RWPE1 (cell line): ENCODE measurements at regions not wholly inside any gene's neighbourhood (a gene's known extent, or its start where the extent isn't known, plus 50 kb on each side); places are given as distances from the start of the nearest gene placed in this dataset.

Source experiments
- CTCF ChIA-PET: fragments of 350-600 bp; sonication (Branson Sonifier 250); formaldehyde crosslinking; extraction: SDS; loops from one replicate; lab custom pipeline; 2021; lab: Yijun Ruan, JAX
- POLR2A ChIA-PET: fragments of 400-600 bp; formaldehyde crosslinking; extraction: SDS; loops from one replicate; lab custom pipeline; 2020; ENCODE audit warnings: antibody characterized with exemption; ENCODE audit not compliant: low non-redundant PET; lab: Yijun Ruan, JAX
- DNase-seq: peaks from one replicate; pipeline ENCODE4 v3.0.0; 2012; ENCODE audit warnings: low spot score
- H3K27ac ChIP-seq: fragments of 450-650 bp; 2 replicates; pipeline ENCODE4 v1.5.1; 2017
- TF ChIP-seq, protein P1 (sequence below): fragments of 450-650 bp; conservative IDR thresholded peaks from 2 replicates; pipeline ENCODE4 v1.5.1; 2017; ENCODE audit warnings: low read depth, mild to moderate bottlenecking

- H3K27ac ChIP-seq, result no peak overlapping the region
- ChIA-PET CTCF (interaction anchor here (0.6 kb wide), 1 partner anchor 39 kb away, joined by 3 read pairs; no protein-coding TSS in a partner anchor), POLR2A (no interaction called here)
- TF ChIP-seq, protein P1, sequence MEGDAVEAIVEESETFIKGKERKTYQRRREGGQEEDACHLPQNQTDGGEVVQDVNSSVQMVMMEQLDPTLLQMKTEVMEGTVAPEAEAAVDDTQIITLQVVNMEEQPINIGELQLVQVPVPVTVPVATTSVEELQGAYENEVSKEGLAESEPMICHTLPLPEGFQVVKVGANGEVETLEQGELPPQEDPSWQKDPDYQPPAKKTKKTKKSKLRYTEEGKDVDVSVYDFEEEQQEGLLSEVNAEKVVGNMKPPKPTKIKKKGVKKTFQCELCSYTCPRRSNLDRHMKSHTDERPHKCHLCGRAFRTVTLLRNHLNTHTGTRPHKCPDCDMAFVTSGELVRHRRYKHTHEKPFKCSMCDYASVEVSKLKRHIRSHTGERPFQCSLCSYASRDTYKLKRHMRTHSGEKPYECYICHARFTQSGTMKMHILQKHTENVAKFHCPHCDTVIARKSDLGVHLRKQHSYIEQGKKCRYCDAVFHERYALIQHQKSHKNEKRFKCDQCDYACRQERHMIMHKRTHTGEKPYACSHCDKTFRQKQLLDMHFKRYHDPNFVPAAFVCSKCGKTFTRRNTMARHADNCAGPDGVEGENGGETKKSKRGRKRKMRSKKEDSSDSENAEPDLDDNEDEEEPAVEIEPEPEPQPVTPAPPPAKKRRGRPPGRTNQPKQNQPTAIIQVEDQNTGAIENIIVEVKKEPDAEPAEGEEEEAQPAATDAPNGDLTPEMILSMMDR, result no peak
- DNase-seq, result no peak
Measured at GRCh38 chr6:163823577-163823976, 409.1 kb downstream of the QKI start.

- DNase-seq, result no peak
- no peak overlapping the region for H3K27ac ChIP-seq
- POLR2A ChIA-PET, result no interaction called here
- CTCF ChIA-PET, result no interaction called here
- TF ChIP-seq, protein P1, result no peak
Measured at GRCh38 chr6:163820745-163821458, 406.4 kb downstream of the QKI start.

DNA sequence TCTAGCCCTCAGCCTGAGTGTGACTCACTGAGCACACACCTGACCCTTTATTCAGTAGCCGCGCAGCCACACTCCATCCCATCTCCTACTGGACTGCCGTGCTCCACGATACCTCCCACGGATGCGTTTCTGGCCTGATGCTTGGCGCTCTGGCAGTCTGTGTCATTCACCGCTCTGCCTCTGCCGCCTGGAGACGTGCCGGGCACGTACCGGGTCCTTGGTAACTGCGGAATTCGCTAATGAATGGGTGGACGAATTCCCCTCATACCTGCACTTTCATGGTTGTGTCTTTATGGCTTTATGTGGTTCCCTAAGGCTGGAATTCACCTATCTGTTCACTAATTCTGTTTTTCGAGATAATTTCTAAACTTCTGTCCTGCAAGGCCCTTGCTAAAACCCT, 405.7 kb downstream of the QKI start:
- CTCF ChIA-PET, result no interaction called here
- TF ChIP-seq, protein P1, result no peak
- H3K27ac ChIP-seq, result no peak overlapping the region
- DNase-seq, result no peak
- POLR2A ChIA-PET, result no interaction called here

DNA sequence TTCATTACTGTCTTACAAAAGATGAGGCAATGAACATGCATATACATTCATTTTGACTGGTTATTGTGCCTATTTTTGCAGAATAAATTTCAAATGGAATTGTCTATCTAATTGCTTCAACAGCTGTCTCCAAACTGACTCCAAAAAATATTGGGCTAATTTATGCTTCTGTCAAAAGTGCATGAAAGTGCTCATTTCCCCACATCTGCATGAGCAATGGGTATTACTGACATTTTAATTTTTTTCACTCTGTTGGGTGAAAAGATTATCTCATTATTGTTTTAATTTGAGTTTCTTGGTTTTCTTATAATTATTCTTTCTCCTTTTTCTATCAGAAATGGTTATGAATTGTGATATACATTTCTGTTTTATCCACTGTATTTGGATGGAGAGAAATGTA, 404.2 kb downstream of the QKI start:
- CTCF ChIA-PET, result no interaction called here
- POLR2A ChIA-PET, result no interaction called here

GRCh38 chr6:163816441-163816840, 401.9 kb downstream of the QKI start:
- TF ChIP-seq, protein P1, result no peak
- H3K27ac ChIP-seq, result no peak overlapping the region
- ChIA-PET POLR2A (no interaction called here), CTCF (interaction anchor here (0.6 kb wide), 1 partner anchor 16 kb away, joined by 3 read pairs; no protein-coding TSS in a partner anchor)
- no peak for DNase-seq

More for the DNA sequence above, 404.2 kb downstream of the QKI start:
- no peak overlapping the region for H3K27ac ChIP-seq
- DNase-seq, result no peak
- TF ChIP-seq, protein P1, result no peak

- no peak overlapping the region for H3K27ac ChIP-seq
- TF ChIP-seq, protein P1, result no peak
- DNase-seq, result no peak
- CTCF ChIA-PET, result no interaction called here
- POLR2A ChIA-PET, result no interaction called here
Measured at GRCh38 chr6:163815796-163816195, 401.3 kb downstream of the QKI start.
